HEK293 (cell line): ENCODE measurements at regions not wholly inside any gene's neighbourhood (a gene's known extent, or its start where the extent isn't known, plus 50 kb on each side); places are given as distances from the start of the nearest gene placed in this dataset.

Experiments used
- CTCF ChIA-PET: fragments of 350-600 bp; formaldehyde crosslinking; extraction: SDS; loops from one replicate; lab custom pipeline; 2021; ENCODE audit warnings: antibody characterized with exemption; lab: Yijun Ruan, JAX
- POLR2A ChIA-PET: fragments of 300-600 bp; formaldehyde crosslinking; extraction: SDS; loops from one replicate; lab custom pipeline; 2020; ENCODE audit warnings: antibody characterized with exemption, inconsistent platforms; lab: Yijun Ruan, JAX
- H3K27ac ChIP-seq: fragments of 200-500 bp; sonication (Bioruptor generic); 2 replicates; pipeline ENCODE4 v1.5.1; 2014; ENCODE audit warnings: low read depth, low read length, control low read depth, inconsistent platforms; ENCODE audit errors: extremely low read depth
- H3K36me3 ChIP-seq, 2 experiments: fragments of 200-500 bp in 1 of 2; sonication (Bioruptor generic) in 1 of 2; 1 replicate in 1 of 2; 2 replicates in 1 of 2; pipeline ENCODE4 v1.5.1; 2014 to 2017; ENCODE audit warnings: inconsistent platforms in 2 of 2, low read length in 2 of 2; ENCODE audit not compliant: control insufficient read depth in 2 of 2, insufficient read depth in 1 of 2
- H3K4me1 ChIP-seq: fragments of 200-500 bp; sonication (Bioruptor generic); 2 replicates; pipeline ENCODE4 v1.5.1; 2014; ENCODE audit warnings: mild to moderate bottlenecking, low read length, inconsistent platforms; ENCODE audit not compliant: control insufficient read depth, insufficient read depth
- H3K4me3 ChIP-seq: 2 replicates; pipeline ENCODE4 v1.5.1; 2011; ENCODE audit warnings: low read depth, mild to moderate bottlenecking, control low read depth, low read length, moderate library complexity
- H3K9me3 ChIP-seq: fragments of 200-500 bp; sonication (Bioruptor generic); 2 replicates; pipeline ENCODE4 v1.5.1; 2014; ENCODE audit warnings: low read depth, low read length, inconsistent platforms; ENCODE audit not compliant: control insufficient read depth, insufficient read depth
- ELK4 ChIP-seq: IDR thresholded peaks from 2 replicates; pipeline ENCODE4 v1.6.1; 2011; ENCODE audit warnings: mild to moderate bottlenecking, low read depth, low read length, borderline replicate concordance
- FEZF1 ChIP-seq: fragments of 450-650 bp; formaldehyde crosslinking; IDR thresholded peaks from 2 replicates; pipeline ENCODE4 v1.5.1; 2016; ENCODE audit warnings: missing biosample characterization, missing genetic modification characterization
- PRDM1 ChIP-seq: fragments of 450-650 bp; formaldehyde crosslinking; IDR thresholded peaks from 2 replicates; pipeline ENCODE4; 2016; ENCODE audit warnings: missing biosample characterization, missing genetic modification characterization
- PRDM10 ChIP-seq: fragments of 450-650 bp; formaldehyde crosslinking; IDR thresholded peaks from 2 replicates; pipeline ENCODE4 v1.5.1; 2016; ENCODE audit warnings: missing biosample characterization, missing genetic modification characterization
- TSHZ1 ChIP-seq: fragments of 450-650 bp; formaldehyde crosslinking; IDR thresholded peaks from 2 replicates; pipeline ENCODE4 v1.5.1; 2016; ENCODE audit warnings: missing biosample characterization, missing genetic modification characterization, borderline replicate concordance
- YY2 ChIP-seq: fragments of 450-650 bp; formaldehyde crosslinking; IDR thresholded peaks from 2 replicates; pipeline ENCODE4 v1.5.1; 2016; ENCODE audit warnings: missing biosample characterization, missing genetic modification characterization
- ZBTB49 ChIP-seq: fragments of 450-650 bp; formaldehyde crosslinking; IDR thresholded peaks from 2 replicates; pipeline ENCODE4 v1.5.1; 2016; ENCODE audit warnings: missing biosample characterization, missing genetic modification characterization, low read depth
- ZNF114 ChIP-seq: fragments of 450-650 bp; formaldehyde crosslinking; IDR thresholded peaks from 2 replicates; pipeline ENCODE4 v1.5.0; 2017; ENCODE audit warnings: missing biosample characterization, missing genetic modification characterization
- ZNF148 ChIP-seq: fragments of 450-650 bp; formaldehyde crosslinking; IDR thresholded peaks from 2 replicates; pipeline ENCODE4 v1.5.0; 2017; ENCODE audit warnings: missing biosample characterization, missing genetic modification characterization, borderline replicate concordance
- ZNF473 ChIP-seq: fragments of 450-650 bp; formaldehyde crosslinking; IDR thresholded peaks from 2 replicates; pipeline ENCODE4 v1.5.1; 2017; ENCODE audit warnings: missing biosample characterization, missing genetic modification characterization
- ZNF548 ChIP-seq: fragments of 450-650 bp; formaldehyde crosslinking; IDR thresholded peaks from 2 replicates; pipeline ENCODE4 v1.5.1; 2016; ENCODE audit warnings: missing biosample characterization, missing genetic modification characterization
- ZNF621 ChIP-seq: fragments of 450-650 bp; formaldehyde crosslinking; IDR thresholded peaks from 2 replicates; pipeline ENCODE4 v1.5.1; 2017; ENCODE audit warnings: missing biosample characterization, missing genetic modification characterization
- ZNF645 ChIP-seq: fragments of 450-650 bp; formaldehyde crosslinking; IDR thresholded peaks from 2 replicates; pipeline ENCODE4; 2016; ENCODE audit warnings: missing biosample characterization, missing genetic modification characterization
- ZNF654 ChIP-seq: fragments of 450-650 bp; formaldehyde crosslinking; IDR thresholded peaks from 2 replicates; pipeline ENCODE4 v1.5.1; 2016; ENCODE audit warnings: low read depth, missing biosample characterization, missing genetic modification characterization

- no peak for TF ChIP-seq ZNF148 (tag by site-specific recombination)
Observed at GRCh38 chr7:40966693-40967092, 736.2 kb downstream of the INHBA start (continued).

GRCh38 chr7:40965774-40966173 lies 737.1 kb downstream of the INHBA start:
- Histone ChIP-seq H3K9me3 (no peaks in the 10 kb centered on the region), H3K4me1 (0 out of 2 replicates have a peak, but pooled peaks cover 2% of the 10 kb centered on the region), H3K4me3 (no peak overlapping the region), H3K27ac (no peak overlapping the region), H3K36me3 (no peaks in the 10 kb centered on the region)
- ChIA-PET CTCF (no interaction called here), POLR2A (no interaction called here)
- TF ChIP-seq PRDM1 (tag by site-specific recombination) (no peak), ZNF114 (no peak), PRDM10 (tag by site-specific recombination) (no peak), ZNF621 (tag by site-specific recombination) (no peak), ELK4 (no peak), YY2 (tag by site-specific recombination) (no peak), ZNF548 (tag by site-specific recombination) (no peak), ZNF473 (tag by site-specific recombination) (no peak), ZNF654 (tag by site-specific recombination) (no peak), ZNF645 (tag by site-specific recombination) (no peak), TSHZ1 (tag by site-specific recombination) (no peak), ZBTB49 (tag by site-specific recombination) (no peak), FEZF1 (tag by site-specific recombination) (no peak)
